Adrenal gland (tissue), 5 donors: ENCODE measurements at regions not wholly inside any gene's neighbourhood (a gene's known extent, or its start where the extent isn't known, plus 50 kb on each side); places are given as distances from the start of the nearest gene placed in this dataset.

Experiments used
- POLR2A ChIP-seq, 2 donors: fragments of 450-650 bp; IDR thresholded peaks; one replicate each; pipeline ENCODE4 v1.6.1; 2017; ENCODE audit warnings: antibody characterized with exemption in 2 of 2, mild to moderate bottlenecking in 2 of 2, moderate library complexity in 1 of 2
- TF ChIP-seq, protein P1 (sequence below), 6 experiments: fragments of 450-650 bp in 4 of 6; fragments of 200-600 bp in 2 of 6; sonication (generic) in 1 of 6; IDR thresholded peaks; 1 replicate in 5 of 6; 2 replicates in 1 of 6; pipeline versions ENCODE4 v1.5.1 to v1.8.0; 2016 to 2021; ENCODE audit warnings: antibody characterized with exemption in 6 of 6, mild to moderate bottlenecking in 2 of 6, moderate library complexity in 1 of 6
- donor health status: DM: no; HTN: no; CAD: no.

DNA sequence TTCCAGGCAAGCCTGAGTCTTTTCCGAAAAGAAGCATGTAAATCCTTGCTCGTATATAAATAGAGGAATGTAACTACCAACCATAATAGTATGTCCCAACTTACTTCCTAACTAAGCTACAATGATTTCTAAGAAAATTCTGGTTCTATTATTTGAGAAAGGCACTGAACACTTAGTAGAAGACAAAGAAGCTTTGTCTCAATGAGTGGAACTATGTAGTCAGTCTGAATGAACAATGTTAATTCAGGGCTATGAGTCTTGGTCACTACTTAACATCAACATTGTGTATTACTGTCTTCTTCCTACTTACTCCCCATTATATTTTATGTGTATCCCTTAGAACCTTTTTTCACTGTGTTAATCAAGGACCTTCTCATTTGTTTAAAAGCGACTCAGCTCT lies 206.0 kb downstream of the CYB561 start:
- TF ChIP-seq, protein P1, sequence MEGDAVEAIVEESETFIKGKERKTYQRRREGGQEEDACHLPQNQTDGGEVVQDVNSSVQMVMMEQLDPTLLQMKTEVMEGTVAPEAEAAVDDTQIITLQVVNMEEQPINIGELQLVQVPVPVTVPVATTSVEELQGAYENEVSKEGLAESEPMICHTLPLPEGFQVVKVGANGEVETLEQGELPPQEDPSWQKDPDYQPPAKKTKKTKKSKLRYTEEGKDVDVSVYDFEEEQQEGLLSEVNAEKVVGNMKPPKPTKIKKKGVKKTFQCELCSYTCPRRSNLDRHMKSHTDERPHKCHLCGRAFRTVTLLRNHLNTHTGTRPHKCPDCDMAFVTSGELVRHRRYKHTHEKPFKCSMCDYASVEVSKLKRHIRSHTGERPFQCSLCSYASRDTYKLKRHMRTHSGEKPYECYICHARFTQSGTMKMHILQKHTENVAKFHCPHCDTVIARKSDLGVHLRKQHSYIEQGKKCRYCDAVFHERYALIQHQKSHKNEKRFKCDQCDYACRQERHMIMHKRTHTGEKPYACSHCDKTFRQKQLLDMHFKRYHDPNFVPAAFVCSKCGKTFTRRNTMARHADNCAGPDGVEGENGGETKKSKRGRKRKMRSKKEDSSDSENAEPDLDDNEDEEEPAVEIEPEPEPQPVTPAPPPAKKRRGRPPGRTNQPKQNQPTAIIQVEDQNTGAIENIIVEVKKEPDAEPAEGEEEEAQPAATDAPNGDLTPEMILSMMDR (IDR thresholded peaks at IDR 0.05) = no peak
- TF ChIP-seq POLR2A (IDR thresholded peaks at IDR 0.05) = no peak
